ENCODE measurements at regions not wholly inside any gene's neighbourhood (a gene's known extent, or its start where the extent isn't known, plus 50 kb on each side); places are given as distances from the start of the nearest gene placed in this dataset.

DNA sequence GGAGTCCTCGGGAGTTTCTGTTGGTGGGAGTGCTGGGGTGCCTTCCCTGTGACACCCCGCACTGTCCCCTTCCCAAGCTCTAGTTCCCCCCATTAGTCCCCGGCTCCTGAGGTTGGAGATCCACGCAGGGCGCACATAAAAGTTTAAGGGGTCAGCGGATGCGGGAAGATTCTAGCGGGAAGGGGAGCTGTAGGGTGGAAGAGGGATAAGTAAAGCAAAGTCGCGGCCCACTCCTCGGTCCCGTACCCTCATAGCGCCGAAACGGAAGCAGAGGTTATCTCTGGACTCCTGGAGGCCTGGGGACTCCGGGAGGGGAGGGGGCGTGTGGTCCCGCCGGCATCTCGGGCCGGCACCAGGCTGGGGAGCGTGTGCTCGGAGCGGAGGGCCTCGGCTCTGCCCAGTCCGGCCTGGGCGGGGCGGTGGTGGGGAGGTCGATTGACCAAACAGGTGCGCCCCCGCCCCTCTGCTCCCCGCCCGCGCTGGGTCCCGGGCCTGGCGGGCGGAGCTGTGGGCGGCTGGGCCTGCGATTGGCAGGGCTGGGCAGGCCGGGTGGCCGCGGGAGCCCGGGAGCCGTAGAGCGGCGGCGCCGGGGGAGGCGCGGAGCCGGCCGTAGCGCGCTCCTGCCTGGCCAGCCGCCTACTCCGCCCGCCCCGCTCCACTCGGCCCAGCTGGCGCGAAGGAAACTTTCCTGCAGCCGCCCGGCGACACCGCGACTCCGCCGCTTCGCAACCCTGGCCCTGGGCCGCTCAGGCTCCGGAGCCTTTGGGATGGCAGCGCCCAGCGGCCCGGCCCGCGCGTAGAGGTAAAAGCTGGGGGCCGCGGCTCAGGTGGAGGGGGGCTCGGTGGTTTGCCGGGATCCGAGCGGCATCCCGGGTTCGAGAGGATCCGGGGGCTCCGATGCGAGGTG, 52.2 kb upstream of the DAB2IP start:
- TF ChIP-seq EZH2 (IDR thresholded peaks at IDR 0.05; ENCODE audit: borderline replicate concordance, low read length) = no peak
- TF ChIP-seq, protein P1, sequence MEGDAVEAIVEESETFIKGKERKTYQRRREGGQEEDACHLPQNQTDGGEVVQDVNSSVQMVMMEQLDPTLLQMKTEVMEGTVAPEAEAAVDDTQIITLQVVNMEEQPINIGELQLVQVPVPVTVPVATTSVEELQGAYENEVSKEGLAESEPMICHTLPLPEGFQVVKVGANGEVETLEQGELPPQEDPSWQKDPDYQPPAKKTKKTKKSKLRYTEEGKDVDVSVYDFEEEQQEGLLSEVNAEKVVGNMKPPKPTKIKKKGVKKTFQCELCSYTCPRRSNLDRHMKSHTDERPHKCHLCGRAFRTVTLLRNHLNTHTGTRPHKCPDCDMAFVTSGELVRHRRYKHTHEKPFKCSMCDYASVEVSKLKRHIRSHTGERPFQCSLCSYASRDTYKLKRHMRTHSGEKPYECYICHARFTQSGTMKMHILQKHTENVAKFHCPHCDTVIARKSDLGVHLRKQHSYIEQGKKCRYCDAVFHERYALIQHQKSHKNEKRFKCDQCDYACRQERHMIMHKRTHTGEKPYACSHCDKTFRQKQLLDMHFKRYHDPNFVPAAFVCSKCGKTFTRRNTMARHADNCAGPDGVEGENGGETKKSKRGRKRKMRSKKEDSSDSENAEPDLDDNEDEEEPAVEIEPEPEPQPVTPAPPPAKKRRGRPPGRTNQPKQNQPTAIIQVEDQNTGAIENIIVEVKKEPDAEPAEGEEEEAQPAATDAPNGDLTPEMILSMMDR (IDR thresholded peaks at IDR 0.05; ENCODE audit: low read length) = no peak

Measured in OCI-LY1 (cell line).